H1 (cell line): ENCODE measurements at regions not wholly inside any gene's neighbourhood (a gene's known extent, or its start where the extent isn't known, plus 50 kb on each side); places are given as distances from the start of the nearest gene placed in this dataset.

Experiments
- CTCF ChIA-PET: fragments of 300-600 bp; sonication (Branson Sonifier 250); formaldehyde crosslinking; loops from one replicate; lab custom pipeline; 2021; ENCODE audit not compliant: partially characterized antibody; lab: Charles Lee
- POLR2A ChIA-PET: fragments of 300-600 bp; sonication (Branson Sonifier 250); formaldehyde crosslinking; loops from one replicate; lab custom pipeline; 2021; ENCODE audit warnings: inconsistent platforms; ENCODE audit not compliant: partially characterized antibody; lab: Charles Lee
- DNase-seq, 2 experiments: peaks; one replicate each; pipeline versions ENCODE4 v3.0.0 to v3.0.0-alpha.2; 2010 to 2022; ENCODE audit warnings: low spot score in 2 of 2, low read depth in 1 of 2, mixed read lengths in 1 of 2
- FAIRE-seq: peaks from 2 replicates; lab custom pipeline; 2011; peaks lifted over from hg19 to GRCh38; lab: Jason Lieb, UNC
- H2AFZ ChIP-seq: 2 replicates; pipeline ENCODE4 v1.8.1; 2012; ENCODE audit warnings: low read length, inconsistent platforms
- H2AK5ac ChIP-seq: 2 replicates; pipeline ENCODE4 v1.6.1; 2013; ENCODE audit warnings: low read depth, low read length
- H2BK120ac ChIP-seq: replicated peaks from 2 replicates; pipeline ENCODE3; 2013; ENCODE audit warnings: low read depth, low read length, inconsistent platforms
- H2BK12ac ChIP-seq: 2 replicates; pipeline ENCODE4 v1.6.1; 2013; ENCODE audit warnings: low read depth, low read length
- H2BK15ac ChIP-seq: 2 replicates; pipeline ENCODE4 v1.6.1; 2013; ENCODE audit warnings: low read length
- H2BK20ac ChIP-seq: 2 replicates; pipeline ENCODE4 v1.6.1; 2013; ENCODE audit warnings: low read length
- H2BK5ac ChIP-seq: 2 replicates; pipeline ENCODE4 v1.6.1; 2013; ENCODE audit warnings: low read depth, low read length
- H3K14ac ChIP-seq: 2 replicates; pipeline ENCODE4 v1.6.1; 2013; ENCODE audit warnings: inconsistent platforms; ENCODE audit not compliant: insufficient read length
- H3K18ac ChIP-seq: 2 replicates; pipeline ENCODE4 v1.6.1; 2013; ENCODE audit warnings: low read length; ENCODE audit errors: extremely low read depth
- H3K23ac ChIP-seq: 2 replicates; pipeline ENCODE4 v1.6.1; 2013; ENCODE audit warnings: inconsistent platforms; ENCODE audit not compliant: insufficient read length
- H3K23me2 ChIP-seq: 2 replicates; pipeline ENCODE4 v1.6.1; 2013; ENCODE audit warnings: low read depth, low read length
- H3K27ac ChIP-seq: 2 replicates; pipeline ENCODE4 v1.6.1; 2011; ENCODE audit warnings: low read depth, low read length, inconsistent platforms
- H3K27me3 ChIP-seq, 4 experiments: replicated peaks in 1 of 4; 1 replicate in 1 of 4; 2 replicates in 3 of 4; pipeline versions ENCODE4 v1.6.1 to v1.8.1; 2011 to 2013; ENCODE audit warnings: low read length in 3 of 4, mild to moderate bottlenecking in 3 of 4, inconsistent platforms in 2 of 4, mixed read lengths in 2 of 4, moderate library complexity in 1 of 4; ENCODE audit not compliant: control insufficient read depth in 3 of 4, insufficient read depth in 3 of 4; ENCODE audit errors: extremely low read depth in 1 of 4
- H3K36me3 ChIP-seq, 4 experiments: 2 replicates each; pipeline versions ENCODE4 v1.6.1 to v1.8.1; 2011 to 2013; ENCODE audit warnings: mild to moderate bottlenecking in 4 of 4, low read length in 3 of 4, moderate library complexity in 2 of 4, control low read depth in 1 of 4, inconsistent platforms in 1 of 4; ENCODE audit not compliant: insufficient read depth in 4 of 4, control insufficient read depth in 2 of 4
- H3K4ac ChIP-seq: replicated peaks from 2 replicates; pipeline ENCODE3; 2013; ENCODE audit warnings: low read length, low read depth, mixed read lengths, inconsistent platforms; ENCODE audit not compliant: insufficient read length
- H3K4me1 ChIP-seq, 4 experiments: replicated peaks in 1 of 4; 1 replicate in 1 of 4; 2 replicates in 3 of 4; pipeline versions ENCODE4 v1.6.1 to v1.8.1; 2011 to 2013; ENCODE audit warnings: low read length in 3 of 4, inconsistent platforms in 2 of 4, mixed read lengths in 1 of 4; ENCODE audit not compliant: insufficient read depth in 4 of 4, control insufficient read depth in 3 of 4
- H3K4me2 ChIP-seq, 2 experiments: 2 replicates each; pipeline versions ENCODE4 v1.6.1 to v1.8.1; 2011 to 2013; ENCODE audit warnings: low read depth in 2 of 2, low read length in 2 of 2, control low read depth in 1 of 2, inconsistent platforms in 1 of 2, mild to moderate bottlenecking in 1 of 2; ENCODE audit not compliant: insufficient read depth in 1 of 2
- H3K4me3 ChIP-seq, 4 experiments: fragments of 200-600, 300-600 bp in 1 of 4; sonication (generic), shearing (Covaris generic), sonication (Bioruptor Twin) in 1 of 4; 2 replicates each; pipeline versions ENCODE4 v1.5.1 to v1.8.1; 2011 to 2016; ENCODE audit warnings: low read length in 4 of 4, low read depth in 3 of 4, control low read depth in 2 of 4, inconsistent platforms in 2 of 4, mild to moderate bottlenecking in 2 of 4, mixed read lengths in 1 of 4, moderate library complexity in 1 of 4; ENCODE audit not compliant: insufficient read depth in 2 of 4; ENCODE audit errors: extremely low read depth in 1 of 4
- H3K56ac ChIP-seq: replicated peaks from 2 replicates; pipeline ENCODE3; 2013; ENCODE audit warnings: low read depth, mild to moderate bottlenecking, mixed read lengths, low read length, inconsistent platforms; ENCODE audit not compliant: insufficient read length
- H3K79me1 ChIP-seq: 2 replicates; pipeline ENCODE4 v1.6.1; 2013; ENCODE audit warnings: low read depth, low read length, control low read depth
- H3K79me2 ChIP-seq, 2 experiments: 2 replicates each; pipeline versions ENCODE4 v1.6.1 to v1.8.1; 2012 to 2013; ENCODE audit warnings: low read length in 2 of 2, mild to moderate bottlenecking in 2 of 2, inconsistent platforms in 1 of 2; ENCODE audit not compliant: insufficient read depth in 2 of 2, control insufficient read depth in 1 of 2
- H3K9ac ChIP-seq, 4 experiments: replicated peaks in 1 of 4; 1 replicate in 1 of 4; 2 replicates in 3 of 4; pipeline versions ENCODE4 v1.6.1 to v1.8.1; 2011 to 2013; ENCODE audit warnings: low read depth in 3 of 4, low read length in 3 of 4, control low read depth in 2 of 4, mild to moderate bottlenecking in 2 of 4, moderate library complexity in 2 of 4, inconsistent platforms in 1 of 4; ENCODE audit errors: extremely low read depth in 1 of 4
- H3K9me3 ChIP-seq, 2 experiments: 2 replicates each; pipeline versions ENCODE4 v1.6.1 to v1.8.1; 2012 to 2013; ENCODE audit warnings: mild to moderate bottlenecking in 2 of 2, moderate library complexity in 2 of 2, control low read depth in 1 of 2, inconsistent platforms in 1 of 2, low read depth in 1 of 2, low read length in 1 of 2, mixed read lengths in 1 of 2; ENCODE audit not compliant: insufficient read depth in 2 of 2
- H4K20me1 ChIP-seq, 2 experiments: replicated peaks in 1 of 2; 2 replicates each; pipeline versions ENCODE3 to v1.8.1; 2011 to 2013; ENCODE audit warnings: inconsistent platforms in 2 of 2, low read length in 2 of 2, mild to moderate bottlenecking in 1 of 2; ENCODE audit not compliant: insufficient read depth in 2 of 2, control insufficient read depth in 1 of 2
- H4K5ac ChIP-seq: 2 replicates; pipeline ENCODE4 v1.6.1; 2013; ENCODE audit warnings: low read length, low read depth, mixed read lengths, inconsistent platforms; ENCODE audit not compliant: insufficient read length
- H4K8ac ChIP-seq: 2 replicates; pipeline ENCODE4 v1.8.0; 2013; ENCODE audit warnings: mild to moderate bottlenecking, moderate library complexity, low read length, inconsistent platforms; ENCODE audit not compliant: insufficient read depth; ENCODE audit errors: extremely low read depth
- H4K91ac ChIP-seq: replicated peaks from 2 replicates; pipeline ENCODE3; 2013; ENCODE audit warnings: low read length, mixed read lengths, inconsistent platforms; ENCODE audit not compliant: insufficient read length
- BACH1 ChIP-seq: IDR thresholded peaks from 2 replicates; pipeline ENCODE4 v1.6.1; 2012; ENCODE audit warnings: low read length, improper control_type of control experiment
- FOSL1 ChIP-seq: IDR thresholded peaks from 2 replicates; pipeline ENCODE4 v1.6.1; 2011; ENCODE audit warnings: mild to moderate bottlenecking, low read depth, low read length, moderate library complexity; ENCODE audit not compliant: insufficient read depth
- HDAC6 ChIP-seq: IDR thresholded peaks from one replicate; pipeline ENCODE4 v1.7.1; 2012; ENCODE audit warnings: low read depth, mild to moderate bottlenecking, inconsistent platforms, low read length, moderate library complexity
- POU5F1 ChIP-seq: IDR thresholded peaks from 2 replicates; pipeline ENCODE4 v1.6.1; 2011; ENCODE audit warnings: low read depth, mild to moderate bottlenecking, low read length, moderate library complexity
- RNF2 ChIP-seq: fragments of 200-900, 300-1000 bp; sonication (generic); IDR thresholded peaks from 2 replicates; pipeline ENCODE4 v1.7.1; 2016; ENCODE audit warnings: borderline replicate concordance, low read depth, mild to moderate bottlenecking, antibody characterized with exemption, low read length; ENCODE audit not compliant: poor library complexity, severe bottlenecking; ENCODE audit errors: missing control alignments
- SIN3A ChIP-seq, 2 experiments: IDR thresholded peaks in 1 of 2; conservative IDR thresholded peaks in 1 of 2; 2 replicates each; pipeline ENCODE4 v1.6.1; 2011 to 2012; ENCODE audit warnings: low read length in 2 of 2, improper control_type of control experiment in 1 of 2, low read depth in 1 of 2, mild to moderate bottlenecking in 1 of 2
- SP4 ChIP-seq: IDR thresholded peaks from 2 replicates; pipeline ENCODE4 v1.6.1; 2012; ENCODE audit warnings: low read length, inconsistent platforms
- TAF1 ChIP-seq: IDR thresholded peaks from 2 replicates; pipeline ENCODE4 v1.6.1; 2011; ENCODE audit warnings: mild to moderate bottlenecking, low read depth, low read length
- TCF12 ChIP-seq: IDR thresholded peaks from 2 replicates; pipeline ENCODE4 v1.6.1; 2011; ENCODE audit warnings: low read depth, mild to moderate bottlenecking, low read length
- WGBS, 2 experiments: shearing (Covaris generic) in 1 of 2; methylation state at CpG; one replicate each; pipeline versions ENCODE4 v1.1.6 to v1.1.7; 2013 to 2015; ENCODE audit warnings: low lambda C conversion rate in 2 of 2, mixed read lengths in 2 of 2, inconsistent platforms in 1 of 2, low coverage in 1 of 2, missing lambda C conversion rate in 1 of 2; ENCODE audit not compliant: insufficient replicate concordance in 2 of 2, insufficient coverage in 1 of 2, insufficient read length in 1 of 2; ENCODE audit errors: extremely low coverage in 1 of 2, missing lambda C conversion rate in 1 of 2; 5-methylcytosine and 5-hydroxymethylcytosine counted together
- TF ChIP-seq, protein P1 (sequence below): IDR thresholded peaks from 2 replicates; pipeline ENCODE4 v1.6.1; 2011; ENCODE audit warnings: low read length, improper control_type of control experiment
- TF ChIP-seq, protein P2 (sequence below): IDR thresholded peaks from 2 replicates; pipeline ENCODE4 v1.6.1; 2012; ENCODE audit warnings: inconsistent platforms

DNA sequence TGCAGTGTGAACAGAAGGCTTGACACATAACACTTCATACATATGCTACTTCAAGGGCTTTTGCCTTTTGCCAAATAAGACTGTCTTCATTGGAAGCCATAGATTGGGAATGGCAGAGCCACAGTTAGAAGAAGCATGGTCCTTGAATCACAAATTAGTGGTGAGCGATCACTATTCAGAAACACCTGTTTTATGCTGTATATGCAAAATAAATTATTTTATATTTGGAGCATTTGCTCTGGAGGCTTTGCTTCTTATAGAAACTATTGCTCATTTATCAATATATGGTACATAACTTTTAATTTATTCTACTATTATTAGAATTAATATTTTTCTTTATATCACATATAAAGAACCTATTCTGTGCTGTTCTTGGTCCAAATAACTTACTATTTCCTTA, 270.4 kb upstream of the SPRY2 start:
- no peak for FAIRE-seq
- ChIA-PET CTCF (no interaction called here), POLR2A (no interaction called here)

More for the DNA sequence above, 270.4 kb upstream of the SPRY2 start:
- no peak overlapping the region for H4K91ac ChIP-seq
- H3K56ac ChIP-seq, result no peak overlapping the region
- no peaks in the 10 kb centered on the region for H3K9me3 ChIP-seq
- H4K20me1 ChIP-seq, result no peaks in the 10 kb centered on the region
- no peak overlapping the region for H3K23ac ChIP-seq
- H3K4me3 ChIP-seq, result no peak overlapping the region
- H3K27ac ChIP-seq, result no peak overlapping the region
- no peak overlapping the region for H4K8ac ChIP-seq
- no peak overlapping the region for H2BK15ac ChIP-seq
- no peak for DNase-seq
- H3K14ac ChIP-seq, result no peak overlapping the region
- H3K79me1 ChIP-seq, result no peaks in the 10 kb centered on the region
- no peak overlapping the region for H2BK20ac ChIP-seq
- no peak overlapping the region for H2BK12ac ChIP-seq
- H3K79me2 ChIP-seq, result no peaks in the 10 kb centered on the region
- H2AFZ ChIP-seq, result no peak overlapping the region
- H3K23me2 ChIP-seq, result no peaks in the 10 kb centered on the region
- H3K27me3 ChIP-seq, result no peaks in the 10 kb centered on the region
- no peaks in the 10 kb centered on the region; a peak in 1 of 7 replicates for H3K4me1 ChIP-seq
- no peak overlapping the region for H2BK5ac ChIP-seq
- no peak overlapping the region for H3K4ac ChIP-seq
- H2AK5ac ChIP-seq, result no peak overlapping the region
- WGBS, 2 experiments, result 83% methylated on average over 1 of the region's 1 CpG; no CpG with 5 or more reads in 1 of the 2 experiments
- TF ChIP-seq RNF2, result no peak
- no peak for TF ChIP-seq TAF1
- no peak for TF ChIP-seq SIN3A (conservative IDR thresholded peaks at IDR 0.05 in 1 of 2, IDR thresholded peaks at IDR 0.05 in 1 of 2; ENCODE audit: low read depth in 1 of 2, low read length in 2 of 2)
- no peak for TF ChIP-seq BACH1
- TF ChIP-seq, protein P1, sequence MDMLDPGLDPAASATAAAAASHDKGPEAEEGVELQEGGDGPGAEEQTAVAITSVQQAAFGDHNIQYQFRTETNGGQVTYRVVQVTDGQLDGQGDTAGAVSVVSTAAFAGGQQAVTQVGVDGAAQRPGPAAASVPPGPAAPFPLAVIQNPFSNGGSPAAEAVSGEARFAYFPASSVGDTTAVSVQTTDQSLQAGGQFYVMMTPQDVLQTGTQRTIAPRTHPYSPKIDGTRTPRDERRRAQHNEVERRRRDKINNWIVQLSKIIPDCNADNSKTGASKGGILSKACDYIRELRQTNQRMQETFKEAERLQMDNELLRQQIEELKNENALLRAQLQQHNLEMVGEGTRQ, result no peak
- no peak for TF ChIP-seq HDAC6
- TF ChIP-seq FOSL1, result no peak
- TF ChIP-seq, protein P2, sequence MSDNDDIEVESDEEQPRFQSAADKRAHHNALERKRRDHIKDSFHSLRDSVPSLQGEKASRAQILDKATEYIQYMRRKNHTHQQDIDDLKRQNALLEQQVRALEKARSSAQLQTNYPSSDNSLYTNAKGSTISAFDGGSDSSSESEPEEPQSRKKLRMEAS, result no peak
- no peak for TF ChIP-seq POU5F1
- no peak for TF ChIP-seq SP4
- TF ChIP-seq TCF12, result no peak
- TF ChIP-seq, all 59 proteins: peak for 0
- Histone ChIP-seq H3K9ac (no peak overlapping the region), H3K36me3 (no peaks in the 10 kb centered on the region), H3K4me2 (no peak overlapping the region), H4K5ac (no peak overlapping the region), H2BK120ac (no peak overlapping the region), H3K18ac (no peak overlapping the region)
